Anterior cingulate cortex (tissue), 58 donors: ENCODE measurements at regions not wholly inside any gene's neighbourhood (a gene's known extent, or its start where the extent isn't known, plus 50 kb on each side); places are given as distances from the start of the nearest gene placed in this dataset.

Experiments used
- DNase-seq, 58 donors: peaks; one replicate each; lab custom pipeline; 2025; lab: John Stamatoyannopoulos, UW

- DNase-seq = no peak
Observed at GRCh38 chr2:239538357-239539052, 137.7 kb upstream of the HDAC4 start.

- no peak for DNase-seq
Observed at GRCh38 chr2:239537633-239538356, 137.0 kb upstream of the HDAC4 start.

DNA sequence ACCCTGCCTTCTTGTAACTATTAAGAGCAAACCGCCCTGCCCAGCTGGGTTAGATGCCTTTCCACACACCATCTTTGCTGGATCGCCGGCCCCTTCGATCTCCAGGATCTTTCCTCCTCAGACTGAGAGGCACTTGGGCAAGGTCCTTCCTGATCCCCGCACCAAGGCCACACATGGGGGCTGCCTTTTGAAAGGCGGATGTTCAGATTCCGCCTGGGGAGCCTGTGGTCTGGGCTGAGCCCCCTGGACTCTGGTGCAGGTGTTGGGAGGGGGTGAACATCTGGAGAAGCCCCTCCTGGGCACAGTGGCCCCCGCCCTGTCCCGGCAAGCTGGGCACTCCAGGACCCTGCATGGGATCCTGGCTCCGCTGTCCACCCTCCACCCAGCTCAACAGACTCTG lies 135.4 kb upstream of the HDAC4 start:
- DNase-seq = no peak

GRCh38 chr2:239535413-239536144 lies 134.8 kb upstream of the HDAC4 start:
- no peak for DNase-seq

- no peak for DNase-seq
Observed at GRCh38 chr2:239534581-239535412, 134.0 kb upstream of the HDAC4 start.

GRCh38 chr2:239533569-239534316 lies 132.9 kb upstream of the HDAC4 start:
- no peak for DNase-seq

- DNase-seq = no peak
Observed at GRCh38 chr2:239532859-239533258, 132.0 kb upstream of the HDAC4 start.

- no peak for DNase-seq
Observed at GRCh38 chr2:239532250-239532649, 131.4 kb upstream of the HDAC4 start.

DNA sequence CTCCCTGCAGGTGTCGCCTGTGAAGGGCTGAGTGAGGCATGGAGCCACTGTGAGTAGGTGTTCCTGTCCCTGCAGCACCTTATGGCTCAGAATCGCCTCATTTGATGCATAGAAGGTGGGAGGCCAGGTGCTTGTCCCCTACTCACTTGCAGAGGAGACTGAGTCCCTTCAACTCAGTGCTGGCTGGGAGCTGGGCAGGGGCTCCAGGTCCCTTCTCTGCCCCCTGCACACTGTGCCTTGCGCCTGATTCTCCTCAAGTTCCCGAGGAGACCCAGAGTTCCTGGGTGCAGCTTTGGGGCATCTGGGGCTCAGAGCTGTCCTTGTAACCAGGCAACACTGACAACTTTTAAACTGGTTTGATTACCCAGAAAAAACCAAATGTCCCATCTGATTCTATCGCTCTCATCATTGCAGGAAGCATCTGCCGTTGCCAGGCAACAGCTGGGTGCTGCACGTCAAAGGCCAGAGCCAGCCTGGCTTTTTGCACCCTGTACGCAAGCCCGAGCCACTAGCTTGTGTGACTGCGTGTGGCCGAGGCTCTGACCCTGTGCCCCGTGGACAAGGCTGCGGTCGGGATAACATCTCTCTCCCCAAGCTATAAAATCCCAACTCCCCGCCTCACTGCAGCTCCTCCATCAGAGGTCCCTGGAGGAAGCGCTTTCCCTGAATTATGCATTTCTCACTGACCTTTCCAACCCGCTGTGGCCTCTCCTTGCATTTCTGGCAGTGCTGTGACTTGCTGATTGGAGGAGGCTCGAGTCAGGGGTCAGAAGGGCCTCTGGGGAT lies 130.8 kb upstream of the HDAC4 start:
- no peak for DNase-seq

DNA sequence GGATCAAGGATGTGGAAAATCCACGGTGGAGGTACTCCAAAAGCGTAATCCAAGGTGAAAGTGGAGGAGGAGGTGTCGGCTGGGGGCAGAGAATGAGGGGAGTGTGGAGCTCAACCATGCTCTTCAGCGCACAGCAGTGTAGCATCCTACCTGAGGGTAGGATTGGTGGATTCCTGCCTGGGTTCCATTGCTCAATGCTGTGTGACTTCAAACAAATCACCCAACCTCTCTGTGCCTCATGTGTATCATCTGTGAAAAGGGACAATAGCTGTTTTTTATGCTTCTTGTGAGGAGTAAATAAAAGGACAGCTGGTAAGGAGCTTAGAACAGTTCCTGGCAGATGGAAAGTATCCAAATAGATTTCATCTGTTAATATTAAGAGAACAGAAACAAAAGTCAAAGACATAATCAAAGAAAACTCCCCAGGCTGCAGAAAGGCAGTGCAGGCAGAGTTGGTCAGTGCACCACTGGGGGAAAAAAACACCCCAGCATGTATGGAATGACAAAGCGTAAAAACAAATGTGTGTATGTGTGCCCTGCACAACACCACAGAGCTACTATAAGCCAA lies 130.0 kb upstream of the HDAC4 start:
- no peak for DNase-seq

DNA sequence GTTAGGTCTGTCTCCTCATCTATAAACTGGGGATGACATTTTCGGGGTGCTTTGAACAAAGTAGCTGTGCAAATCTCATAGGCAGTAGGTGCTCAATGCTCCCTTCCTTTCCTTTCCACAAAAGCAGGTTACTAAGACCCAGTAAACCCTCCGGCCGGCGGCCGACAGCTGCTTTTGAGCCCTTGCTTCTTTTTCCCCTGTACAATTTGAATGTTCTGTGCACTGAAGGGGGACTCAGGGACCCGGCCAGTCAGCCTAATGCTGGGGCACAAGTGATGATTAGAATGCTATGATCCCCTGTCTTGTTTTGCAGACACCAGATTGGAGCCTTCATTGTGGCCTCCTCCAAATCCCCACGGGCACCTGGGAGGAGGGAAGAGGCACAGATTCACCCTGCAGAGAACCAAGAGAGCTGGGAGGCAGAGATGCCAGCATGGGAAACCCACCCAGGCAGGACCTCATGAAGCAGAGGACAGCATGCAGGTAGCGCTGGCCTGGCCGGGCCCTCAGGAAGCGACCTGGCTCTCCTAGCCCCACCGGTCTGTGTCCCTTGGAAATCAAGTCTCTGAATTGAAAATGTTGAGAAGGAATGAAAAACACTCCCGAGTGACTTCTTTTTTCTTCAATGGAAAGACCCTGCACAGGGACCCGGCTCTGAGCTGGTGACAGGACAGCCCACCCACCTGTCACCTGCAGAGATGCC lies 128.6 kb upstream of the HDAC4 start:
- DNase-seq = no peak

- DNase-seq = no peak
Observed at GRCh38 chr2:239528883-239529282, 128.1 kb upstream of the HDAC4 start.

DNA sequence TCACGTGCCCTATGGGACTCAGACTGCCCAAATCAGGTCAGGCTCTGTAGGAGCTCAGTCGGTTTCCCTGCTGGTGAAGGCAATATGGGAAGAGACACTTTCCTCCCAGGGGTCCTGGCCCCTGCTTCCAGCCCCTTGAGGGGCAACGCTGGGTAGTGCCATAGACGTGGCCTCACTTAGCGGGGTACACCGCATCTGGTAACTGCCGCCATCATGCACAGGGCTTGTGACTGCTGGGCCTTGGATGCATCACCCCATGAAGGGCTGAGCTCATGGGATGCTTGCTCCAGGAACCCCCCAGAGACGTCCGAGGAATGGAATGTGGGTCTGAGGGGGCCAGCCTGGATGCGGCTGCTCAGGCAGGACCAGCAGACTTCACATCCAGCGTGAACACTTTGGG lies 127.3 kb upstream of the HDAC4 start:
- DNase-seq = no peak

GRCh38 chr2:239526666-239527415 lies 126.0 kb upstream of the HDAC4 start:
- DNase-seq = no peak

DNA sequence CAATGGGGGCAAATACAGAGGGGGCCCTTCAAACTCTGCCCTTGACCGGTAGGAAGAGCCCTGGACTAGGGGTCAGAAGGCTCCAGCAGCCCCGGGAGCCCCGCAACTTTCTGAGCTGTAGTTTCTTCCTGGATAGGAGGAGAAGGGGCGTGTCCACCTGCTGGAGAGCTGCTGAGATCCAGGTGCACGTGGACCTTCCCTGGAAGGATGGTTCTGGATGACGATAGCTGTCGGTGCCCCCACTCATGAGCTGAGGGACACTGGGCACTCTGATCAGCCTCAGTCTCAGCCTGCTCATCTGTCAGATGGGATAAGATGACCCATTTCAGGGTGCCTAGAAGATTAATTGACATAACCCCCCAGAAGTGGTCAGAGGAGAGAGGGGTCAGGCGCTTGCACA lies 125.2 kb upstream of the HDAC4 start:
- DNase-seq = no peak

DNA sequence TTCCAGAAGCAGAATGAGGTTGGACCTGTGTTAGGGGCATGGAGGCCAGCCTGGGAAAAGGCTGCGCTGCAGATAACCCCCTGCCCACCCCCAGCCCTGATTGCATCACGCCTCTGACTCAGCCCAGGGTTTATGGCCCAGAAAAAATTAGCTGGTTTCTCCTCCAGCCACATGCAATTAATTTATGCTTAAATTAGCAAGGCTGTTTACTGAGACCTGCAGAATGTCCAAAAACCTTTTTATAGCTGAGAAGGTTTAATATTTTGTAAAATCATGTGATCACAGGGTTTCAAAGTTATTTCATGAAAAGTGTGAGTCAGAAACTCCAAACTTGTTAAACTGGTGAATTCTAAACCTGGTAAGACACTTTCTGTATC lies 123.1 kb upstream of the HDAC4 start:
- no peak for DNase-seq

DNA sequence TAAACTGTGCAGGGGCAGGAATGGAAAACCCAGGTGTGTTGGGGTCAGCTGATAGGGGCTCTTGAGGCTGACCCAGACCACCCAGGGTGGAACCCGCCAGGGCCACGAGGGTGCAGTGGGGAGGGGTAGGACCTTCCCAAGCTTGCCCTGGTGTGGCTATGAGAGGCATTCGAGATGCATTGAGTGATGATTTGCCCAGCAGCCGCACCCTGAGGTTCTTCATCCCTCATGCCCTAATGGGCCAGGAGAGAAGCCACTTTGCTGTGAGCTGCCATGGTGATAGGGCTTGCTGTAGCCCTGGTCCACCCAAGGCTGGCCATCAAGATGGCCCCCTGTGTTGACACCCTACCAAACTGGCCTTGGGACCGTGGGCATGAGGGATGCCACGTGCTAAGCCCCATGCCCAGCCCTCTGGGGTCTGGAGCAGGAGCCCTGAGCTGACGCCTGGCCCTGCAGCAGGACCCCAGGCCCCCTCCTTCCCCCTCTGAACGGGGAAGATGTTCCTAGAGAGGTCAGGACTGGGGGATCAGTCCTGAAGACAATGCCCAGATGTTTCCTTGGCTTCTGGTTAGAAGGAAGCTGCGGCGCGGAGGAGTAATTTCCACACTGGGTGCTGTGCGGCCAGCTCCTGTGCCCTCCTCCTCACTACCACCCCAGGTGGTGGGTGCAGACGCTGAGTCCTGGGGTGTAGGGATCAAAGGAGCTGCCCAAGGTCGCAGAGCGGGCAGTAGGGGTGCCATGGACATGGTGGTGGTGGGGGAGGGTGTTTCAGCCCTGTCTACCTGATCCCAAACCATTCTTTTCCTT lies 122.5 kb upstream of the HDAC4 start:
- DNase-seq = no peak
